RWPE1 (cell line): ENCODE measurements at regions not wholly inside any gene's neighbourhood (a gene's known extent, or its start where the extent isn't known, plus 50 kb on each side); places are given as distances from the start of the nearest gene placed in this dataset.

ENCODE experiments used
- CTCF ChIA-PET: fragments of 350-600 bp; sonication (Branson Sonifier 250); formaldehyde crosslinking; extraction: SDS; loops from one replicate; lab custom pipeline; 2021; lab: Yijun Ruan, JAX
- POLR2A ChIA-PET: fragments of 400-600 bp; formaldehyde crosslinking; extraction: SDS; loops from one replicate; lab custom pipeline; 2020; ENCODE audit warnings: antibody characterized with exemption; ENCODE audit not compliant: low non-redundant PET; lab: Yijun Ruan, JAX
- DNase-seq: peaks from one replicate; pipeline ENCODE4 v3.0.0; 2012; ENCODE audit warnings: low spot score
- H3K27ac ChIP-seq: fragments of 450-650 bp; 2 replicates; pipeline ENCODE4 v1.5.1; 2017
- TF ChIP-seq, protein P1 (sequence below): fragments of 450-650 bp; conservative IDR thresholded peaks from 2 replicates; pipeline ENCODE4 v1.5.1; 2017; ENCODE audit warnings: low read depth, mild to moderate bottlenecking

DNA sequence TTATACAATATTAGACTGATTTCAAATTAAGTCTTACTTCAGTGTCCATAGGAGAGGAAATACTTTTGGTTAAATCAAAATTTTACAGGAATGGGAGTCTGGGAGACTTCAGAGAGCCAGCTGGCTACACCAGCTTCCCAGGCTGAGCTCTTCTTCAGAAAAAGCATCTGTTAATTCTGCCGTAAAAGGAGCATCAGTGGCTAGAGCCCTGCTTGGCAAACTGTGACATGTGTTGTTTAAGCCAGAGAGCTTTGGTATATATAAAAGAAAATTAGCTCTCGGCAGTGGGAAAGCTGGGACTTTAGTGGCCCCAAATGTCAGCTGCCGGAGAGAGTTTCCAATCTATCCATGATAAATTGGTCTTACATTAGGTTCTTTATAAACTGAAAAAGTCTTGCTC is 378.8 kb upstream of the TUSC1 start:
- no peak overlapping the region for H3K27ac ChIP-seq
- TF ChIP-seq, protein P1, sequence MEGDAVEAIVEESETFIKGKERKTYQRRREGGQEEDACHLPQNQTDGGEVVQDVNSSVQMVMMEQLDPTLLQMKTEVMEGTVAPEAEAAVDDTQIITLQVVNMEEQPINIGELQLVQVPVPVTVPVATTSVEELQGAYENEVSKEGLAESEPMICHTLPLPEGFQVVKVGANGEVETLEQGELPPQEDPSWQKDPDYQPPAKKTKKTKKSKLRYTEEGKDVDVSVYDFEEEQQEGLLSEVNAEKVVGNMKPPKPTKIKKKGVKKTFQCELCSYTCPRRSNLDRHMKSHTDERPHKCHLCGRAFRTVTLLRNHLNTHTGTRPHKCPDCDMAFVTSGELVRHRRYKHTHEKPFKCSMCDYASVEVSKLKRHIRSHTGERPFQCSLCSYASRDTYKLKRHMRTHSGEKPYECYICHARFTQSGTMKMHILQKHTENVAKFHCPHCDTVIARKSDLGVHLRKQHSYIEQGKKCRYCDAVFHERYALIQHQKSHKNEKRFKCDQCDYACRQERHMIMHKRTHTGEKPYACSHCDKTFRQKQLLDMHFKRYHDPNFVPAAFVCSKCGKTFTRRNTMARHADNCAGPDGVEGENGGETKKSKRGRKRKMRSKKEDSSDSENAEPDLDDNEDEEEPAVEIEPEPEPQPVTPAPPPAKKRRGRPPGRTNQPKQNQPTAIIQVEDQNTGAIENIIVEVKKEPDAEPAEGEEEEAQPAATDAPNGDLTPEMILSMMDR, result no peak
- no peak for DNase-seq
- ChIA-PET POLR2A (no interaction called here), CTCF (no interaction called here)

DNA sequence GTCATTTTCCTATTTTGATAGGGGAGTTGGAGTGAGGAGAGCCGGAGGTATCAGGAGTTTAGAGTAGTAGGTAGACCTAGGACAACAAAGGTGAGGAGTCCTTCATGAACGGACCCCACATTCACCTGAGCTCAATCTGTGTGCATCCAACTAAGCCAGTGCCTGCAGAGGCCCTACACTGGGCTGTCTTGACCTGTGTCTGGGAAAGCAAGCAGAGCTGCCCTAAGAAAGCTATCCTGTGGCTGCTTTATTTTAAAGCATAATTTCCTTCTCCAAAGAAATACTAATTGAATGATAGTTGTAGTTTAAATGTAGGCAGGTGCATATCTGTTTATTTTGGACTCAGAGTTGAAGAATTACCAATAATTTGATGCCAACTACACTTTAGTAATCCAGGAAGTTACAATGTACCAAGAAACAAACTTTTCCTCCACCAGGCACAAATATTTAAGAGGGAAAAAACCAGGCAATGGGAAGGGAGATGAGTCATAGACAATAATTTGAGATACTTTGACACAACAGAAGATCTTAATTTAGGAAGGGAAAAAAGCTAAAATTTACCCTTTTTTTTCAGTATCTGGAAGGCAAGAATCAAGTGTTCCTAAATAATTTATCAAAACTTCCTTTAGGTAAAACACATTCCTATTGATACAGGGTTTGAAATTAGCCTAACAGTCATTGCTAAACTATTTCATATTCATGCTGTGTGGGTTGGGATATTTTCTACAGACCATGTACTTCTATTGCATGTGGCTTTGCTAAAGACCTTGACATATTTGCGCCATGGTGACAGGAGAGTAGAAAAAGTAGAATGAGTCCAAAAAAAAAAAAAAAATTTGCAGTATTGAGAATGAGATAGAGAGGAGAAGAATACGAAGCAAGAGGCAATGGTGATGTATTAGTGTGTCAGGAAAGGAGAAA is 376.6 kb upstream of the TUSC1 start:
- TF ChIP-seq, protein P1, result no peak
- POLR2A ChIA-PET, result no interaction called here
- H3K27ac ChIP-seq, result no peak overlapping the region
- no peak for DNase-seq
- CTCF ChIA-PET, result no interaction called here

DNA sequence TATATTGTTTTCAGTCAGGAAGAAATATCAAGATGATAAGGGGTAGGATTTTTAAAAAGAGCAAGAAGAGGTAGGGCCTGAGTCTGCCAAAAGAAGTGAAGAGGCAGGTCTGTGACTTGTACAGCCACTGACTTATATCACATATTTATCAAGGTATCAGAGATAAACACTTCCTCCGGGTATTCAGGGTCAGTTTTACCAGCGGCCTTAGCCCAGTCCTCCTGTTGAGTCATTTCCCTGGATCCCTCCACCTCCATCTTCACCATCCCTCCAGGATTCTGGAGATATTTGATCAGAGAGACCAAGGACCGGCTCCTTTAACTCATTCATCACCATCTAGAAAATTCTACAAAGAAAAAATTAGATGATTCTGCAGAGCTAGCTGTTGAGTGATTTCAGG is 375.7 kb upstream of the TUSC1 start:
- TF ChIP-seq, protein P1, result no peak
- ChIA-PET CTCF (no interaction called here), POLR2A (no interaction called here)
- no peak for DNase-seq
- no peak overlapping the region for H3K27ac ChIP-seq

DNA sequence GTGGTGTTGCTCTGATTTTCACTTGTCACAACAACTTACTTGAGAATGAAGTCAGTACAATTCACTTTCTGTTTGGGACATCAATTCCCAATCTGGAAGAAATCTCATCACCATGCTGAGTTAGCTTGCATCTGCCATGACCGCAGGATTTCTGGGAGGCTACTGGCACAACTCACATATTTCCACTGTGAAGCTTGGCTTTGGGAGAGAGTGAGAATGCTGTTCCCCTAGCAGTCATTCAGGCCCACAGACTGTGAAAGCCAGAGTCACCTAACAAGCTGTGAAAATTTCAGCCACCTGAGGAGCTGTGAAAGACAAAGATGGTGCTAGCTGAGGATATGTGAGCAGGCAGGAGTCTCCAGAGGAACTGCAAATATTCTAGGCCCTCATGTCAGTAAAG is 365.2 kb upstream of the TUSC1 start:
- no peak overlapping the region for H3K27ac ChIP-seq
- TF ChIP-seq, protein P1, result no peak
- ChIA-PET POLR2A (no interaction called here), CTCF (interaction anchor here (1.0 kb wide), 1 partner anchor 31 kb away, joined by 4 read pairs; no protein-coding TSS in a partner anchor)
- DNase-seq, result no peak

DNA sequence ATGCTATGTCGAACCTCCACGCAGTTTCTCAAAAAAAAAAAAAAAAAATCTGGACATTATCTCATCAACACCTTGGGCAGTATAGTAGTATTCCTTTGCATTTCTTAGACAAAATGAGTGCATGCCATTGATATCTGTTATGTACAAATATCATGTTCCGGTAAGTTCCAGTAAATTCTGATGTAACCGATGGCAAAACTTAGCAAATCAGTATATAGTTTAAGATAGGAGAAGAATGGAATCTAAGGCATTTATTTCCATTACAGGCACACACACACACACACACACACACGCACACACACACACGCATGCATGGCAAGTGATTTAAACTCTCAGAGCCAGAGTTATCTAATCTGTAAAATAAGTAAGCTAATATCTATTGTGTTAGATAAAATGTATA is 356.5 kb upstream of the TUSC1 start:
- POLR2A ChIA-PET, result no interaction called here
- TF ChIP-seq, protein P1, result no peak
- CTCF ChIA-PET, result interaction anchor here (0.6 kb wide), 1 partner anchor 11 kb away, joined by 3 read pairs; no protein-coding TSS in a partner anchor

DNA sequence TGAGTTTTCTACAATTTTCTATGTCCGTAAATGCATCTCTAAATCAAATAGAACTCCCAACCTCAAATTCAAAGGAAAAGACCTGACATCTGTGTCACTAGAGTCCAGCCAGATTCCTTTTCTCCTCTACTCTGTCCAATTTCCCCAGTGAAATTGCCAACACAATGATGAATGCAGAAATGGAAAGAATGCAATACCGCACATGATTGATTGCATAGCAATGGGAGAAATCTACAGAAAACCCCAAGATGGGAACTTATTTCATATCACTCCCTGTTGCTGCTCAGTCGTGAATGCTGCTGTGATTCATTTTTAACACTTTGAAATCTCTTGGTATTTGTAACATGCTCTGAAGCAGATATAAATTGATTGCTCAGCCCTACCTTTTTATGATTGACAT is 355.1 kb upstream of the TUSC1 start:
- no peak for DNase-seq
- ChIA-PET POLR2A (no interaction called here), CTCF (no interaction called here)
- H3K27ac ChIP-seq, result no peak overlapping the region
- TF ChIP-seq, protein P1, result no peak

More for the DNA sequence above, 356.5 kb upstream of the TUSC1 start:
- no peak overlapping the region for H3K27ac ChIP-seq
- DNase-seq, result no peak
